Ishikawa (cell line): ENCODE measurements at regions not wholly inside any gene's neighbourhood (a gene's known extent, or its start where the extent isn't known, plus 50 kb on each side); places are given as distances from the start of the nearest gene placed in this dataset.

ENCODE experiments used
- CEBPB ChIP-seq: IDR thresholded peaks from 2 replicates; pipeline ENCODE4 v1.6.1; 2012
- CREB1 ChIP-seq: IDR thresholded peaks from 2 replicates; pipeline ENCODE4 v1.6.1; 2012; ENCODE audit warnings: low read depth
- EGR1 ChIP-seq: IDR thresholded peaks from 2 replicates; pipeline ENCODE4 v1.6.1; 2012
- EP300 ChIP-seq: IDR thresholded peaks from 2 replicates; pipeline ENCODE4 v1.6.1; 2012; ENCODE audit warnings: borderline replicate concordance
- FOXM1 ChIP-seq: IDR thresholded peaks from 2 replicates; pipeline ENCODE4 v1.6.1; 2012; ENCODE audit warnings: low read depth, borderline replicate concordance
- MAX ChIP-seq: IDR thresholded peaks from 2 replicates; pipeline ENCODE4 v1.6.1; 2012
- NFIC ChIP-seq: IDR thresholded peaks from 2 replicates; pipeline ENCODE4 v1.6.1; 2012
- RAD21 ChIP-seq: IDR thresholded peaks from 2 replicates; pipeline ENCODE4 v1.6.1; 2012; ENCODE audit warnings: low read depth
- REST ChIP-seq: IDR thresholded peaks from 2 replicates; pipeline ENCODE4 v1.6.1; 2012; ENCODE audit warnings: low read depth, mild to moderate bottlenecking
- TAF1 ChIP-seq: IDR thresholded peaks from 2 replicates; pipeline ENCODE4 v1.6.1; 2012; ENCODE audit warnings: low read depth, mild to moderate bottlenecking
- TCF12 ChIP-seq: IDR thresholded peaks from 2 replicates; pipeline ENCODE4 v1.6.1; 2012; ENCODE audit warnings: low read depth
- TEAD4 ChIP-seq: IDR thresholded peaks from 2 replicates; pipeline ENCODE4 v1.6.1; 2012
- USF1 ChIP-seq: IDR thresholded peaks from 2 replicates; pipeline ENCODE4 v1.6.1; 2012
- YY1 ChIP-seq: IDR thresholded peaks from 2 replicates; pipeline ENCODE4 v1.6.1; 2012; ENCODE audit warnings: low read depth
- ZBTB7A ChIP-seq: IDR thresholded peaks from 2 replicates; pipeline ENCODE4 v1.6.1; 2012; ENCODE audit warnings: low read depth

GRCh38 chr15:98530570-98530969, 117.8 kb upstream of the IGF1R start:
- no peak for TF ChIP-seq ZBTB7A

- no peak for TF ChIP-seq MAX
- TF ChIP-seq CEBPB: no peak
- TF ChIP-seq NFIC: no peak
- TF ChIP-seq TCF12: no peak
- TF ChIP-seq REST: no peak
- TF ChIP-seq USF1: no peak
- TF ChIP-seq EP300: no peak
- TF ChIP-seq ZBTB7A: no peak
- TF ChIP-seq FOXM1: no peak
- no peak for TF ChIP-seq TEAD4
- no peak for TF ChIP-seq TAF1
- TF ChIP-seq YY1: no peak
- no peak for TF ChIP-seq RAD21
- no peak for TF ChIP-seq CREB1
- TF ChIP-seq EGR1: no peak
Measured at GRCh38 chr15:98532063-98532462, 116.3 kb upstream of the IGF1R start.

- TF ChIP-seq YY1 (no peak), CEBPB (no peak), FOXM1 (no peak), CREB1 (no peak), TAF1 (no peak), EP300 (no peak), USF1 (no peak), REST (no peak), MAX (no peak), ZBTB7A (no peak), TEAD4 (no peak), EGR1 (no peak), TCF12 (no peak)
Measured at GRCh38 chr15:98536976-98537375, 111.4 kb upstream of the IGF1R start.

- TF ChIP-seq YY1: no peak
- TF ChIP-seq EP300: no peak
- no peak for TF ChIP-seq MAX
- TF ChIP-seq RAD21: no peak
- TF ChIP-seq USF1: no peak
- TF ChIP-seq TEAD4: no peak
- TF ChIP-seq TAF1: no peak
- TF ChIP-seq ZBTB7A: no peak
- no peak for TF ChIP-seq NFIC
- no peak for TF ChIP-seq FOXM1
- no peak for TF ChIP-seq TCF12
- TF ChIP-seq CREB1: no peak
- no peak for TF ChIP-seq CEBPB
- TF ChIP-seq REST: no peak
- no peak for TF ChIP-seq EGR1
Measured at GRCh38 chr15:98537516-98538060, 110.8 kb upstream of the IGF1R start.
